Endodermal cell (in vitro differentiated cells): ENCODE measurements at regions not wholly inside any gene's neighbourhood (a gene's known extent, or its start where the extent isn't known, plus 50 kb on each side); places are given as distances from the start of the nearest gene placed in this dataset.

Experiments
- DNase-seq: peaks from one replicate; pipeline ENCODE4 v3.0.0-alpha.2; 2017
- H3K27ac ChIP-seq: 2 replicates; pipeline ENCODE4 v1.5.1; 2013; ENCODE audit warnings: mild to moderate bottlenecking, low read depth, low read length, moderate library complexity
- H3K27me3 ChIP-seq: 2 replicates; pipeline ENCODE4 v1.6.1; 2013; ENCODE audit warnings: mild to moderate bottlenecking, low read length, moderate library complexity; ENCODE audit not compliant: insufficient read depth, control insufficient read depth, poor library complexity, severe bottlenecking
- H3K36me3 ChIP-seq: 2 replicates; pipeline ENCODE4 v1.7.0; 2013; ENCODE audit warnings: mild to moderate bottlenecking, low read length, moderate library complexity; ENCODE audit not compliant: control insufficient read depth, insufficient read depth
- H3K4me1 ChIP-seq: one replicate; pipeline ENCODE4 v1.7.0; 2013; ENCODE audit warnings: low read length; ENCODE audit not compliant: control insufficient read depth, insufficient read depth
- H3K4me3 ChIP-seq: 2 replicates; pipeline ENCODE4 v1.5.1; 2013; ENCODE audit warnings: mild to moderate bottlenecking, low read length, moderate library complexity
- H3K9ac ChIP-seq: 2 replicates; pipeline ENCODE4 v1.6.1; 2013; ENCODE audit warnings: mild to moderate bottlenecking, low read length, moderate library complexity; ENCODE audit not compliant: poor library complexity, severe bottlenecking; ENCODE audit errors: extremely low read depth
- H3K9me3 ChIP-seq: 2 replicates; pipeline ENCODE4 v1.6.1; 2013; ENCODE audit warnings: mild to moderate bottlenecking, low read length, moderate library complexity; ENCODE audit not compliant: control insufficient read depth
- H3K27ac Mint-ChIP-seq: 2 replicates; pipeline ENCODE4 v1.8.0; 2020; ENCODE audit warnings: mixed read lengths
- H3K27me3 Mint-ChIP-seq: 2 replicates; pipeline ENCODE4 v1.8.0; 2021; ENCODE audit warnings: mild to moderate bottlenecking, mixed read lengths; ENCODE audit not compliant: insufficient read depth
- H3K36me3 Mint-ChIP-seq: 2 replicates; pipeline ENCODE4 v1.8.0; 2020; ENCODE audit warnings: low read depth, mixed read lengths
- H3K4me1 Mint-ChIP-seq: 2 replicates; pipeline ENCODE4 v1.8.0; 2020; ENCODE audit warnings: mixed read lengths
- H3K4me3 Mint-ChIP-seq: 2 replicates; pipeline ENCODE4 v1.8.0; 2020; ENCODE audit warnings: mild to moderate bottlenecking, moderate library complexity, mixed read lengths
- H3K9me3 Mint-ChIP-seq: 2 replicates; pipeline ENCODE4 v1.8.0; 2020; ENCODE audit warnings: mild to moderate bottlenecking, mixed read lengths
- CTCF ChIP-seq: fragments of 200-600 bp; sonication (generic); conservative IDR thresholded peaks from 2 replicates; pipeline ENCODE4 v1.5.0; 2021; ENCODE audit warnings: antibody characterized with exemption, mild to moderate bottlenecking
- WGBS, 2 experiments: methylation state at CpG; one replicate each; pipeline versions ENCODE4 v1.1.5 to v1.1.7; 2013; ENCODE audit warnings: missing lambda C conversion rate in 2 of 2, mixed read lengths in 1 of 2; ENCODE audit not compliant: insufficient coverage in 1 of 2, insufficient read length in 1 of 2; 5-methylcytosine and 5-hydroxymethylcytosine counted together

- H3K4me1 ChIP-seq = peaks cover 6% of the 10 kb centered on the region
- H3K27ac ChIP-seq = no peak overlapping the region
- no peak overlapping the region for H3K4me3 ChIP-seq
- no peak for DNase-seq
- Mint-ChIP-seq H3K4me3 (no peak overlapping the region), H3K4me1 (peaks cover 15% of the 10 kb centered on the region), H3K9me3 (no peaks in the 10 kb centered on the region), H3K36me3 (no peaks in the 10 kb centered on the region), H3K27me3 (peaks cover 28% of the 10 kb centered on the region), H3K27ac (no peak overlapping the region)
- no peaks in the 10 kb centered on the region for H3K9me3 ChIP-seq
- no peak for TF ChIP-seq CTCF
- WGBS, 2 experiments = 80 to 100% methylated on average over 1 to 3 of the region's 3 CpGs
- H3K27me3 ChIP-seq = peaks cover 14% of the 10 kb centered on the region
- H3K36me3 ChIP-seq = no peaks in the 10 kb centered on the region
- no peak overlapping the region for H3K9ac ChIP-seq
Measured at GRCh38 chr2:217656316-217656715, 346.5 kb downstream of the TNS1 start.

- no peak for TF ChIP-seq CTCF
- H3K9me3 ChIP-seq = no peaks in the 10 kb centered on the region
- peaks cover 14% of the 10 kb centered on the region for H3K27me3 ChIP-seq
- no peak overlapping the region for H3K4me3 ChIP-seq
- no peak for DNase-seq
- no peak overlapping the region for H3K27ac Mint-ChIP-seq
- H3K36me3 ChIP-seq = no peaks in the 10 kb centered on the region
- H3K9ac ChIP-seq = no peak overlapping the region
- no peak overlapping the region for H3K4me3 Mint-ChIP-seq
- H3K9me3 Mint-ChIP-seq = no peaks in the 10 kb centered on the region
- H3K27ac ChIP-seq = no peak overlapping the region
- peaks cover 28% of the 10 kb centered on the region for H3K27me3 Mint-ChIP-seq
- H3K4me1 ChIP-seq = peaks cover 6% of the 10 kb centered on the region
- peaks cover 20% of the 10 kb centered on the region for H3K4me1 Mint-ChIP-seq
- H3K36me3 Mint-ChIP-seq = no peaks in the 10 kb centered on the region
- 88% methylated on average over 1 of the region's 1 CpG; no CpG with 5 or more reads in 1 of the 2 experiments for WGBS, 2 experiments
Measured at GRCh38 chr2:217655651-217656050, 347.1 kb downstream of the TNS1 start.

GRCh38 chr2:217654168-217654567, 348.6 kb downstream of the TNS1 start:
- peaks cover 25% of the 10 kb centered on the region for H3K4me1 Mint-ChIP-seq

More at GRCh38 chr2:217654168-217654567, 348.6 kb downstream of the TNS1 start:
- no peak for TF ChIP-seq CTCF
- Mint-ChIP-seq H3K4me3 (no peak overlapping the region), H3K27ac (no peak overlapping the region), H3K9me3 (no peaks in the 10 kb centered on the region), H3K36me3 (no peaks in the 10 kb centered on the region), H3K27me3 (peaks cover 23% of the 10 kb centered on the region)
- peaks cover 13% of the 10 kb centered on the region for H3K27me3 ChIP-seq
- DNase-seq = no peak
- H3K36me3 ChIP-seq = no peaks in the 10 kb centered on the region
- H3K4me3 ChIP-seq = no peak overlapping the region
- WGBS, 2 experiments = 92% methylated on average over 4 of the region's 4 CpGs; no CpG with 5 or more reads in 1 of the 2 experiments
- H3K9me3 ChIP-seq = no peaks in the 10 kb centered on the region
- H3K4me1 ChIP-seq = peaks cover 12% of the 10 kb centered on the region
- no peak overlapping the region for H3K9ac ChIP-seq
- no peak overlapping the region for H3K27ac ChIP-seq
